AG04450 (cell line): ENCODE measurements at regions not wholly inside any gene's neighbourhood (a gene's known extent, or its start where the extent isn't known, plus 50 kb on each side); places are given as distances from the start of the nearest gene placed in this dataset.

Source experiments
- CTCF ChIA-PET: fragments of 300-600, 350-600 bp; formaldehyde crosslinking; extraction: SDS; loops from one replicate; lab custom pipeline; 2022; ENCODE audit warnings: antibody characterized with exemption, inconsistent platforms; lab: Charles Lee
- POLR2A ChIA-PET: fragments of 350-600 bp; formaldehyde crosslinking; extraction: SDS; loops from one replicate; lab custom pipeline; 2021; ENCODE audit warnings: antibody characterized with exemption, inconsistent platforms; lab: Yijun Ruan, JAX
- DNase-seq: peaks from one replicate; pipeline ENCODE4 v3.0.0-alpha.2; 2011; ENCODE audit warnings: low read depth, low spot score
- H3K27ac ChIP-seq: one replicate; pipeline ENCODE4 v1.5.1; 2012; ENCODE audit warnings: low read depth, low read length, control low read depth
- H3K27me3 ChIP-seq: one replicate; pipeline ENCODE4 v1.6.0; 2012; ENCODE audit warnings: low read length; ENCODE audit not compliant: control insufficient read depth, insufficient read depth
- H3K4me3 ChIP-seq: 2 replicates; pipeline ENCODE4 v1.5.1; 2011; ENCODE audit warnings: mild to moderate bottlenecking, low read depth, low read length, control low read depth
- H3K9me3 ChIP-seq: 2 replicates; pipeline ENCODE4 v1.5.1; 2012; ENCODE audit warnings: low read length; ENCODE audit not compliant: control insufficient read depth, insufficient read depth
- CTCF ChIP-seq: IDR thresholded peaks from 2 replicates; pipeline ENCODE4 v1.5.1; 2011; ENCODE audit warnings: low read depth, low read length, control low read depth, inconsistent platforms

GRCh38 chr2:236973343-236973980, 112.2 kb upstream of the COPS8 start:
- CTCF ChIA-PET, result no interaction called here
- Histone ChIP-seq H3K27me3 (peaks cover 26% of the 10 kb centered on the region), H3K9me3 (no peaks in the 10 kb centered on the region), H3K4me3 (no peak overlapping the region), H3K27ac (no peak overlapping the region)
- no peak for DNase-seq
- TF ChIP-seq CTCF, result no peak
- POLR2A ChIA-PET, result no interaction called here

GRCh38 chr2:236974148-236974547, 111.5 kb upstream of the COPS8 start:
- CTCF ChIA-PET, result no interaction called here
- H3K27ac ChIP-seq, result no peak overlapping the region
- no peak for TF ChIP-seq CTCF
- DNase-seq, result no peak
- H3K27me3 ChIP-seq, result peaks cover 27% of the 10 kb centered on the region
- POLR2A ChIA-PET, result no interaction called here
- H3K4me3 ChIP-seq, result no peak overlapping the region
- no peaks in the 10 kb centered on the region for H3K9me3 ChIP-seq

- no peak for DNase-seq
- TF ChIP-seq CTCF, result no peak
- no peak overlapping the region for H3K27ac ChIP-seq
- H3K4me3 ChIP-seq, result no peak overlapping the region
- no peaks in the 10 kb centered on the region for H3K9me3 ChIP-seq
- H3K27me3 ChIP-seq, result peaks cover 27% of the 10 kb centered on the region
- CTCF ChIA-PET, result no interaction called here
- POLR2A ChIA-PET, result no interaction called here
Observed at GRCh38 chr2:236974752-236975151, 110.9 kb upstream of the COPS8 start.

- no peak for TF ChIP-seq CTCF
- CTCF ChIA-PET, result interaction anchor here (0.6 kb wide), 1 partner anchor 13 kb away, joined by 3 read pairs; no protein-coding TSS in a partner anchor
Observed at GRCh38 chr2:236975766-236976165, 109.9 kb upstream of the COPS8 start.

GRCh38 chr2:236976266-236977062, 109.2 kb upstream of the COPS8 start:
- H3K9me3 ChIP-seq, result no peaks in the 10 kb centered on the region
- no peak for TF ChIP-seq CTCF
- CTCF ChIA-PET, result no interaction called here
- H3K27me3 ChIP-seq, result peaks cover 17% of the 10 kb centered on the region
- DNase-seq, result no peak
- POLR2A ChIA-PET, result no interaction called here
- H3K27ac ChIP-seq, result no peak overlapping the region
- H3K4me3 ChIP-seq, result no peak overlapping the region

More at GRCh38 chr2:236975766-236976165, 109.9 kb upstream of the COPS8 start:
- Histone ChIP-seq H3K4me3 (no peak overlapping the region), H3K9me3 (no peaks in the 10 kb centered on the region), H3K27ac (no peak overlapping the region), H3K27me3 (peaks cover 23% of the 10 kb centered on the region)
- POLR2A ChIA-PET, result no interaction called here
- DNase-seq, result no peak
